Kidney epithelial cell (primary cell): ENCODE measurements at regions not wholly inside any gene's neighbourhood (a gene's known extent, or its start where the extent isn't known, plus 50 kb on each side); places are given as distances from the start of the nearest gene placed in this dataset.

Experiments
- DNase-seq: peaks from one replicate; pipeline ENCODE4 v3.0.0-alpha.2; 2010; ENCODE audit warnings: low read depth
- H3K27me3 ChIP-seq: 2 replicates; pipeline ENCODE4 v1.6.0; 2011; ENCODE audit warnings: low read length; ENCODE audit not compliant: control insufficient read depth, insufficient read depth
- H3K36me3 ChIP-seq: 2 replicates; pipeline ENCODE4 v1.5.1; 2011; ENCODE audit warnings: low read length; ENCODE audit not compliant: control insufficient read depth, insufficient read depth
- H3K4me3 ChIP-seq: 2 replicates; pipeline ENCODE4 v1.5.1; 2011; ENCODE audit warnings: low read depth, mild to moderate bottlenecking, control low read depth, low read length
- CTCF ChIP-seq: IDR thresholded peaks from 2 replicates; pipeline ENCODE4 v1.5.1; 2011; ENCODE audit warnings: mild to moderate bottlenecking, moderate library complexity, low read length, control low read depth, inconsistent platforms; ENCODE audit not compliant: insufficient read depth, poor library complexity, severe bottlenecking

- H3K36me3 ChIP-seq, result no peaks in the 10 kb centered on the region
Observed at GRCh38 chr7:156558198-156558597, 82.4 kb upstream of the RNF32 start.

DNA sequence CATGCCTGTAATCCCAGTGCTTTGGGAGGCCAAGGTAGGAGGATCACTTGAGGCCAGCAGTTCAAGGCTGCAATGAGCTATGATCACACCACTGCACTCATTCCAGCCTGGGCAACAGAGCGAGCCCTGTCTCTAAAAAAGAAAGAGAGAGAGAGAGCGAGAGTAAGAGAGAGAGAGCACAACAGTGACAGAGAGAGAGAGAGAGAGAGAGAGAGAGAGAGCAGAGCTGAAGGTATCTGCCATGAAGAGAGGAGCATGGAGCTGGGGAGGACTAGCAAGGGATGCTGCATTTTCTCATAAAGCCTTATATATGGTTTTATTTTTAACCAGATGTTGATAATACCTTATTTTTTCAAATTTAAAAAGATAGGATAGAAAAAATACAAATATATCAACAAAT is 84.5 kb upstream of the RNF32 start:
- no peak for DNase-seq
- Histone ChIP-seq H3K36me3 (no peaks in the 10 kb centered on the region), H3K4me3 (no peak overlapping the region), H3K27me3 (no peaks in the 10 kb centered on the region)
- no peak for TF ChIP-seq CTCF

More at GRCh38 chr7:156558198-156558597, 82.4 kb upstream of the RNF32 start:
- Histone ChIP-seq H3K4me3 (no peak overlapping the region), H3K27me3 (no peaks in the 10 kb centered on the region)
- TF ChIP-seq CTCF, result no peak
- peak; percentile 84 for DNase-seq

GRCh38 chr7:156554488-156554887 is 86.1 kb upstream of the RNF32 start:
- Histone ChIP-seq H3K36me3 (no peaks in the 10 kb centered on the region), H3K4me3 (no peak overlapping the region), H3K27me3 (no peaks in the 10 kb centered on the region)
- TF ChIP-seq CTCF, result no peak
- DNase-seq, result no peak

GRCh38 chr7:156549636-156550035 is 90.9 kb upstream of the RNF32 start:
- Histone ChIP-seq H3K4me3 (no peak overlapping the region), H3K36me3 (no peaks in the 10 kb centered on the region), H3K27me3 (no peaks in the 10 kb centered on the region)
- no peak for DNase-seq
- no peak for TF ChIP-seq CTCF

DNA sequence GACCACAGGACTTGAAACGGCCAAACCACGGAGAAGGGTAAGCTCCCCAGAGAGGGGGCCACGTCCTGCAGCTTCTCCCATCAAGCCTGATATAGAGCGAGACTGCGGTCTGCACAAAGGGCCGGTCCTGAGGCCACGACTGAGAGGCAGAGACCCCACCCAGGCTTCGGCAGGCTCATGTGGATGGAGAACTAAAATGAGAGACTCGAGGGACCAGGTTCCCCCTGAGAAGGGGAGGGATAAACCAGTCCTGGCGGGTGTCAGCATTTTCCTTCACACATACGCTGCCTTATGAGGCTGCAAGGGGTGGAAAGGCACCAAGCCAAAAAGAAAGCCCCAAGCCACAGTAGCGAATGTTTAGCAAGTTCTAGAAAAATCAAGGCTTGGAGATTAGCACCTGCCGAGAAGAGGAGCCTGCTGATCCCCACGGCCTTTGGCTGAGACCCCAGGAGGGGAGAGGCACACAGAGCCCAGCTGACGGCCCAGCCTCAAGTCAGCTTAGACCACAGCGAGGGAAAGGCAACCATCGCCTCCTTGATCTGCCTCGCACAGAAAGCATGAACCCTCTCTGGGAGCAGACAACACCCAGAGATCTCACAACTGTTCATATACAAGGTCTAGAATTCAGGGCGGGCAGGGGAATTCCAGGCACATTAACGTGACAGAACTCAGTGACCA is 92.6 kb upstream of the RNF32 start:
- no peak for TF ChIP-seq CTCF
- no peak for DNase-seq
- Histone ChIP-seq H3K27me3 (no peaks in the 10 kb centered on the region), H3K36me3 (no peaks in the 10 kb centered on the region), H3K4me3 (no peak overlapping the region)

DNA sequence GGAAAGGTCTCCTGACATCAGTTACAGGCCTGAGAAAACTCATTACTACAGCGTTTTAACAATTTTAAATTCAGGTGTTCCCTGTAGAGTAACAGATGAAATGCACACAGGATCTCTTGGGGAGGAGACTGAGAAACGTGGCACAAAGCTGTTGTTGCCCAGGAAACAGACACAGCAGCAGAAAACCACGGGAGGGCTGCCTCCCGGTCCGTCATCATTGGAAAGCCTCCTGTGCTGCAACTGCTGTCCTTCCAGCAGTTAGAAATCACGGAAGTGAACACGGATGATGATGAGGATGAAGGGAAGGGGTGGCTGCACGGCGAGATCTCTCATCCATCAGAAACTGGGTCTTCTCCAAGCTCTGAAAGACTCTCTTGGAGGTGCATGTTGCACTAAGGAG is 94.6 kb upstream of the RNF32 start:
- DNase-seq, result no peak
- Histone ChIP-seq H3K27me3 (no peaks in the 10 kb centered on the region), H3K36me3 (no peaks in the 10 kb centered on the region), H3K4me3 (no peak overlapping the region)
- TF ChIP-seq CTCF, result no peak
